Endothelial cell of umbilical vein (primary cell): ENCODE measurements at regions not wholly inside any gene's neighbourhood (a gene's known extent, or its start where the extent isn't known, plus 50 kb on each side); places are given as distances from the start of the nearest gene placed in this dataset.

Experiments used
- BruUV-seq: library from RNA; stranded (reverse); fragments of 400-500 nt; replicated peaks from 2 replicates; lab custom pipeline; 2021; lab: Mats Ljungman, UMichigan
- CTCF ChIA-PET: fragments of 300-600, 350-600 bp; sonication (Branson Sonifier 250); formaldehyde crosslinking; loops from one replicate; lab custom pipeline; 2021; ENCODE audit warnings: antibody characterized with exemption, inconsistent platforms; lab: Charles Lee
- POLR2A ChIA-PET: fragments of 300-600, 350-600 bp; sonication (Branson Sonifier 250); formaldehyde crosslinking; loops from one replicate; lab custom pipeline; 2021; ENCODE audit warnings: antibody characterized with exemption, inconsistent platforms; lab: Charles Lee
- DNase-seq: peaks from one replicate; pipeline ENCODE4 v3.0.0-alpha.2; 2011; ENCODE audit warnings: low read depth, low spot score
- FAIRE-seq: peaks from 2 replicates; lab custom pipeline; 2011; peaks lifted over from hg19 to GRCh38; lab: Jason Lieb, UNC
- H2AFZ ChIP-seq: 2 replicates; pipeline ENCODE4 v1.6.0; 2012; ENCODE audit warnings: low read depth, low read length, control low read depth, inconsistent platforms
- H3K27ac ChIP-seq: 2 replicates; pipeline ENCODE4 v1.5.1; 2011; ENCODE audit warnings: low read depth, mild to moderate bottlenecking, control low read depth, low read length, moderate library complexity; ENCODE audit not compliant: insufficient read depth
- H3K27me3 ChIP-seq, 2 experiments: 2 replicates each; pipeline versions ENCODE4 v1.6.0 to v1.6.1; 2011; ENCODE audit warnings: low read length in 2 of 2, mixed read lengths in 1 of 2; ENCODE audit not compliant: control insufficient read depth in 2 of 2, insufficient read depth in 2 of 2
- H3K36me3 ChIP-seq, 2 experiments: 2 replicates in 1 of 2; 3 replicates in 1 of 2; pipeline ENCODE4 v1.5.1; 2011; ENCODE audit warnings: low read length in 2 of 2, mild to moderate bottlenecking in 1 of 2, moderate library complexity in 1 of 2; ENCODE audit not compliant: control insufficient read depth in 2 of 2, insufficient read depth in 2 of 2; ENCODE audit errors: extremely low read depth in 1 of 2
- H3K4me1 ChIP-seq: 3 replicates; pipeline ENCODE4 v1.5.1; 2011; ENCODE audit warnings: mild to moderate bottlenecking, low read length; ENCODE audit not compliant: control insufficient read depth, insufficient read depth; ENCODE audit errors: extremely low read depth
- H3K4me2 ChIP-seq: 2 replicates; pipeline ENCODE4 v1.6.1; 2011; ENCODE audit warnings: low read length, control low read depth, mixed read lengths; ENCODE audit not compliant: insufficient read depth
- H3K4me3 ChIP-seq, 3 experiments: fragments of 200-600 bp in 1 of 3; sonication (generic), shearing (Covaris generic) in 1 of 3; replicated peaks in 1 of 3; 2 replicates each; pipeline ENCODE4 v1.5.1; 2011 to 2016; ENCODE audit warnings: control low read depth in 3 of 3, low read length in 3 of 3, mild to moderate bottlenecking in 2 of 3, inconsistent platforms in 1 of 3, low read depth in 1 of 3, moderate library complexity in 1 of 3; ENCODE audit not compliant: insufficient read depth in 1 of 3
- H3K79me2 ChIP-seq: 2 replicates; pipeline ENCODE4 v1.6.0; 2012; ENCODE audit warnings: low read length, inconsistent platforms; ENCODE audit not compliant: control insufficient read depth, insufficient read depth
- H3K9ac ChIP-seq: replicated peaks from 2 replicates; pipeline ENCODE3; 2011; ENCODE audit warnings: low read length, control low read depth; ENCODE audit not compliant: insufficient read depth; ENCODE audit errors: extremely low read depth
- H3K9me1 ChIP-seq: replicated peaks from 3 replicates; pipeline ENCODE4 v1.6.0; 2011; ENCODE audit warnings: mild to moderate bottlenecking, low read length; ENCODE audit not compliant: control insufficient read depth, insufficient read depth; ENCODE audit errors: extremely low read depth
- H3K9me3 ChIP-seq: replicated peaks from 2 replicates; pipeline ENCODE4 v1.5.1; 2012; ENCODE audit warnings: low read length, inconsistent platforms; ENCODE audit not compliant: control insufficient read depth, insufficient read depth
- H4K20me1 ChIP-seq: replicated peaks from 2 replicates; pipeline ENCODE3; 2011; ENCODE audit warnings: mild to moderate bottlenecking, low read length; ENCODE audit not compliant: control insufficient read depth, insufficient read depth; ENCODE audit errors: extremely low read depth
- FOS ChIP-seq: IDR thresholded peaks from 2 replicates; pipeline ENCODE4 v1.6.1; 2011; ENCODE audit warnings: mild to moderate bottlenecking, low read length, moderate library complexity, borderline replicate concordance; ENCODE audit not compliant: insufficient read depth
- GATA2 ChIP-seq: IDR thresholded peaks from 2 replicates; pipeline ENCODE4 v1.7.0; 2011; ENCODE audit warnings: low read depth, mild to moderate bottlenecking, moderate library complexity, mixed read lengths, low read length; ENCODE audit not compliant: insufficient read length, insufficient read depth
- JUN ChIP-seq: IDR thresholded peaks from 2 replicates; pipeline ENCODE4 v1.6.1; 2011; ENCODE audit warnings: borderline replicate concordance, low read depth; ENCODE audit not compliant: insufficient read length, insufficient read depth
- MAX ChIP-seq: IDR thresholded peaks from 2 replicates; pipeline ENCODE4 v1.6.1; 2011; ENCODE audit not compliant: insufficient read depth, insufficient read length
- MYC ChIP-seq: IDR thresholded peaks from one replicate; pipeline ENCODE4 v1.6.1; 2011; ENCODE audit warnings: mild to moderate bottlenecking, low read depth, low read length
- POLR2A ChIP-seq: IDR thresholded peaks from 2 replicates; pipeline ENCODE4 v1.6.1; 2012; ENCODE audit warnings: low read depth, mild to moderate bottlenecking, control low read depth, low read length
- dilution Hi-C: fragments of 300-500 bp; cut with MboI; formaldehyde crosslinking; loops from one replicate; pipeline ENCODE4 v1.15.0; 2019; ENCODE audit warnings: low sequenced_read_pairs; ENCODE audit not compliant: extremely low pct_ligation_motif_present
- intact Hi-C: fragments of 100-400 bp; cut with micrococcal nuclease; formaldehyde crosslinking; loops from one replicate; pipeline ENCODE4 v1.10.0; 2022

- intact Hi-C loops (no loop called here), dilution Hi-C loops (no loop called here)
- Histone ChIP-seq H3K79me2 (no peaks in the 10 kb centered on the region), H2AFZ (no peak overlapping the region), H3K9ac (no peak overlapping the region), H3K27ac (no peak overlapping the region), H4K20me1 (no peaks in the 10 kb centered on the region), H3K9me3 (no peaks in the 10 kb centered on the region), H3K9me1 (no peaks in the 10 kb centered on the region), H3K4me3 (no peak overlapping the region), H3K27me3 (no peaks in the 10 kb centered on the region), H3K4me1 (no peaks in the 10 kb centered on the region), H3K4me2 (no peak overlapping the region), H3K36me3 (no peaks in the 10 kb centered on the region)
- no TSS peak for BruUV-seq
- FAIRE-seq (no peak), DNase-seq (no peak)
- ChIA-PET POLR2A (no interaction called here), CTCF (no interaction called here)
- TF ChIP-seq FOS: no peak
These were observed 64.0 kb downstream of the CHST2 start for GRCh38 chr3:143183665-143183964.

GRCh38 chr3:143184099-143184498 lies 64.5 kb downstream of the CHST2 start:
- Histone ChIP-seq H3K27ac (no peak overlapping the region), H3K4me3 (no peak overlapping the region), H3K9ac (no peak overlapping the region), H3K36me3 (no peaks in the 10 kb centered on the region), H3K4me2 (no peak overlapping the region), H2AFZ (no peak overlapping the region), H3K9me1 (no peaks in the 10 kb centered on the region), H4K20me1 (no peaks in the 10 kb centered on the region), H3K9me3 (no peaks in the 10 kb centered on the region), H3K79me2 (no peaks in the 10 kb centered on the region), H3K4me1 (no peaks in the 10 kb centered on the region), H3K27me3 (no peaks in the 10 kb centered on the region)
- no peak for DNase-seq
- ChIA-PET POLR2A (no interaction called here), CTCF (no interaction called here)
- FAIRE-seq: no peak
- TF ChIP-seq GATA2: no peak
- no peak for TF ChIP-seq MAX
- no peak for TF ChIP-seq POLR2A
- TF ChIP-seq MYC: no peak
- TF ChIP-seq FOS: no peak
- TF ChIP-seq JUN: no peak
- BruUV-seq: no TSS peak
- intact Hi-C loops (no loop called here), dilution Hi-C loops (no loop called here)
